ENCODE measurements at regions not wholly inside any gene's neighbourhood (a gene's known extent, or its start where the extent isn't known, plus 50 kb on each side); places are given as distances from the start of the nearest gene placed in this dataset.
A peak's percentile ranks its signal among the peaks of the same experiment; 100 is the strongest.

DNA sequence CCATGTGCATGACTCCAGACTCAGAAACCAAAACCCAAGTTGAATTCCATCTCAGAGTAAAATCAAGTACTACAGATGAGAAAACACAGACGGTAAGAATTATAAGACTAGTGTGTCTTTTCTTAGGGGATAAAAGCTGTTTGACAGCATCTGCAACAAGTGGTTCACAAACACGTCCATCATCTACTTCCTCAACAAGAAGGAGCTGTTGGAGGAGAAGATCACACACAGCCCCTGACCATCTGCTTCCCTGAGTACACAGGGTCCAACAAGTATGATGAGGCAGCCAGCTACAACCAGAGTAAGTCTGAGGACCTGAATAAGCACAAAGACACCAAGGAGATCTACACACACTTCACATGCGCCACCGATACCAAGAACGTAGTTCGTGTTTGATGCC, 110.7 kb upstream of the ATF7IP start:
- H2AFZ ChIP-seq (ENCODE audit: control insufficient read depth, low read length) = no peak overlapping the region
- H3K79me2 ChIP-seq (ENCODE audit: control insufficient read depth, insufficient read depth, low read length) = no peaks in the 10 kb centered on the region
- H3K4me2 ChIP-seq (ENCODE audit: control insufficient read depth, extremely low read depth, insufficient read depth, low read depth, low read length) = no peak overlapping the region
- peaks cover 3% of the 10 kb centered on the region for H3K9me3 ChIP-seq (ENCODE audit: control insufficient read depth, low read depth, low read length)
- no peaks in the 10 kb centered on the region for H4K20me1 ChIP-seq (ENCODE audit: control insufficient read depth, extremely low read depth, insufficient read depth, low read length)
- TF ChIP-seq EZH2 (IDR thresholded peaks at IDR 0.05; ENCODE audit: low read length) = no peak
- TF ChIP-seq, protein P1, sequence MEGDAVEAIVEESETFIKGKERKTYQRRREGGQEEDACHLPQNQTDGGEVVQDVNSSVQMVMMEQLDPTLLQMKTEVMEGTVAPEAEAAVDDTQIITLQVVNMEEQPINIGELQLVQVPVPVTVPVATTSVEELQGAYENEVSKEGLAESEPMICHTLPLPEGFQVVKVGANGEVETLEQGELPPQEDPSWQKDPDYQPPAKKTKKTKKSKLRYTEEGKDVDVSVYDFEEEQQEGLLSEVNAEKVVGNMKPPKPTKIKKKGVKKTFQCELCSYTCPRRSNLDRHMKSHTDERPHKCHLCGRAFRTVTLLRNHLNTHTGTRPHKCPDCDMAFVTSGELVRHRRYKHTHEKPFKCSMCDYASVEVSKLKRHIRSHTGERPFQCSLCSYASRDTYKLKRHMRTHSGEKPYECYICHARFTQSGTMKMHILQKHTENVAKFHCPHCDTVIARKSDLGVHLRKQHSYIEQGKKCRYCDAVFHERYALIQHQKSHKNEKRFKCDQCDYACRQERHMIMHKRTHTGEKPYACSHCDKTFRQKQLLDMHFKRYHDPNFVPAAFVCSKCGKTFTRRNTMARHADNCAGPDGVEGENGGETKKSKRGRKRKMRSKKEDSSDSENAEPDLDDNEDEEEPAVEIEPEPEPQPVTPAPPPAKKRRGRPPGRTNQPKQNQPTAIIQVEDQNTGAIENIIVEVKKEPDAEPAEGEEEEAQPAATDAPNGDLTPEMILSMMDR (optimal IDR thresholded peaks at IDR 0.05 in 1 of 3, IDR thresholded peaks at IDR 0.05 in 1 of 3, conservative IDR thresholded peaks at IDR 0.05 in 1 of 3; ENCODE audit: extremely low read depth in 1 of 3, insufficient read depth in 2 of 3, low read length in 3 of 3) = no peak
- H3K4me3 ChIP-seq (ENCODE audit: control insufficient read depth in 2 of 3, extremely low read depth in 1 of 3, insufficient read depth in 2 of 3, low read depth in 1 of 3, low read length in 3 of 3) = no peak overlapping the region
- FAIRE-seq (no peak), DNase-seq (ENCODE audit: low read depth, low spot score) (no peak)
- no peaks in the 10 kb centered on the region for H3K36me3 ChIP-seq (ENCODE audit: control insufficient read depth in 2 of 2, extremely low read depth in 1 of 2, insufficient read depth in 2 of 2, low read length in 2 of 2)
- no peaks in the 10 kb centered on the region for H3K27me3 ChIP-seq (ENCODE audit: control insufficient read depth, extremely low read depth, insufficient read depth, low read length)
- dilution Hi-C loops (cut with MboI; ENCODE audit: extremely low pct_ligation_motif_present, low sequenced_read_pairs) = no loop called here
- H3K4me1 ChIP-seq (ENCODE audit: control insufficient read depth, extremely low read depth, insufficient read depth, low read length) = peaks cover 24% of the 10 kb centered on the region
- H3K9ac ChIP-seq (ENCODE audit: control insufficient read depth, extremely low read depth, insufficient read depth, low read length) = no peak overlapping the region
- H3K27ac ChIP-seq (ENCODE audit: control insufficient read depth, insufficient read depth, low read length) = no peak overlapping the region
- no peaks in the 10 kb centered on the region for H3K9me1 ChIP-seq (ENCODE audit: control insufficient read depth, extremely low read depth, insufficient read depth, low read length)

- Histone ChIP-seq H3K9ac (ENCODE audit: control insufficient read depth, extremely low read depth, insufficient read depth, low read length) (no peak overlapping the region), H4K20me1 (ENCODE audit: control insufficient read depth, extremely low read depth, insufficient read depth, low read length) (no peaks in the 10 kb centered on the region), H2AFZ (ENCODE audit: control insufficient read depth, low read length) (peak overlapping the region; percentile 60), H3K9me3 (ENCODE audit: control insufficient read depth, low read depth, low read length) (peaks cover 3% of the 10 kb centered on the region), H3K4me3 (ENCODE audit: control insufficient read depth in 2 of 3, extremely low read depth in 1 of 3, insufficient read depth in 2 of 3, low read depth in 1 of 3, low read length in 3 of 3) (no peak overlapping the region), H3K27ac (ENCODE audit: control insufficient read depth, insufficient read depth, low read length) (peak overlapping the region; percentile 82), H3K9me1 (ENCODE audit: control insufficient read depth, extremely low read depth, insufficient read depth, low read length) (no peaks in the 10 kb centered on the region), H3K79me2 (ENCODE audit: control insufficient read depth, insufficient read depth, low read length) (no peaks in the 10 kb centered on the region), H3K36me3 (ENCODE audit: control insufficient read depth in 2 of 2, extremely low read depth in 1 of 2, insufficient read depth in 2 of 2, low read length in 2 of 2) (no peaks in the 10 kb centered on the region), H3K4me1 (ENCODE audit: control insufficient read depth, extremely low read depth, insufficient read depth, low read length) (peaks cover 35% of the 10 kb centered on the region), H3K27me3 (ENCODE audit: control insufficient read depth, extremely low read depth, insufficient read depth, low read length) (no peaks in the 10 kb centered on the region), H3K4me2 (ENCODE audit: control insufficient read depth, extremely low read depth, insufficient read depth, low read depth, low read length) (peak overlapping the region; percentile 3)
- TF ChIP-seq EZH2 (IDR thresholded peaks at IDR 0.05; ENCODE audit: low read length) = no peak
- TF ChIP-seq, protein P1 (optimal IDR thresholded peaks at IDR 0.05 in 1 of 3, IDR thresholded peaks at IDR 0.05 in 1 of 3, conservative IDR thresholded peaks at IDR 0.05 in 1 of 3; ENCODE audit: extremely low read depth in 1 of 3, insufficient read depth in 2 of 3, low read length in 3 of 3) = no peak
- FAIRE-seq (no peak), DNase-seq (ENCODE audit: low read depth, low spot score) (no peak)
- dilution Hi-C loops (cut with MboI; ENCODE audit: extremely low pct_ligation_motif_present, low sequenced_read_pairs) = no loop called here
Measured at GRCh38 chr12:14256121-14256520, 109.4 kb upstream of the ATF7IP start.
